Kasumi-1 (cell line): ENCODE measurements at regions not wholly inside any gene's neighbourhood (a gene's known extent, or its start where the extent isn't known, plus 50 kb on each side); places are given as distances from the start of the nearest gene placed in this dataset.

Experiments
- DNase-seq, 2 experiments: peaks; one replicate each; lab custom pipeline; 2025; lab: John Stamatoyannopoulos, UW

- no peak for DNase-seq
Observed at GRCh38 chr3:82940124-82940523, 1178.7 kb upstream of the GBE1 start.

GRCh38 chr3:82939491-82940097 lies 1178.1 kb upstream of the GBE1 start:
- DNase-seq = no peak

GRCh38 chr3:82938821-82939328 lies 1177.4 kb upstream of the GBE1 start:
- DNase-seq = no peak

GRCh38 chr3:82927309-82928253 lies 1166.1 kb upstream of the GBE1 start:
- no peak for DNase-seq

GRCh38 chr3:82891028-82891427 lies 1129.6 kb upstream of the GBE1 start:
- DNase-seq = no peak

- no peak for DNase-seq
Observed at GRCh38 chr3:82883072-82883471, 1121.6 kb upstream of the GBE1 start.

- DNase-seq = no peak
Observed at GRCh38 chr3:82875401-82875800, 1114.0 kb upstream of the GBE1 start.

GRCh38 chr3:82839871-82840270 lies 1078.4 kb upstream of the GBE1 start:
- no peak for DNase-seq

- no peak for DNase-seq
Observed at GRCh38 chr3:82834098-82834497, 1072.7 kb upstream of the GBE1 start.

GRCh38 chr3:82824491-82824890 lies 1063.0 kb upstream of the GBE1 start:
- DNase-seq = no peak

- DNase-seq = no peak
Observed at GRCh38 chr3:82816086-82816485, 1054.6 kb upstream of the GBE1 start.

GRCh38 chr3:82815417-82816058 lies 1054.1 kb upstream of the GBE1 start:
- DNase-seq = no peak

GRCh38 chr3:82814660-82815059 lies 1053.2 kb upstream of the GBE1 start:
- no peak for DNase-seq

GRCh38 chr3:82807781-82808180 lies 1046.3 kb upstream of the GBE1 start:
- no peak for DNase-seq

GRCh38 chr3:82802501-82802900 lies 1041.1 kb upstream of the GBE1 start:
- DNase-seq = no peak

- no peak for DNase-seq
Observed at GRCh38 chr3:82800248-82800647, 1038.8 kb upstream of the GBE1 start.

- DNase-seq = no peak
Observed at GRCh38 chr3:82796765-82797164, 1035.3 kb upstream of the GBE1 start.

GRCh38 chr3:82791241-82791640 lies 1029.8 kb upstream of the GBE1 start:
- DNase-seq = no peak

- no peak for DNase-seq
Observed at GRCh38 chr3:82790307-82791097, 1029.1 kb upstream of the GBE1 start.

GRCh38 chr3:82783194-82783593 lies 1021.7 kb upstream of the GBE1 start:
- DNase-seq = no peak

- no peak for DNase-seq
Observed at GRCh38 chr3:82773207-82773606, 1011.8 kb upstream of the GBE1 start.

- no peak for DNase-seq
Observed at GRCh38 chr3:82764521-82764920, 1003.1 kb upstream of the GBE1 start.
